K562 (cell line): ENCODE measurements at regions not wholly inside any gene's neighbourhood (a gene's known extent, or its start where the extent isn't known, plus 50 kb on each side); places are given as distances from the start of the nearest gene placed in this dataset.

Experiments used
- ATAC-seq: fragments of 200-7000 bp; cut with Tn5 transposase; 3 replicates; pipeline ENCODE4 v1.9.1; 2020; ENCODE audit warnings: moderate library complexity
- BruUV-seq: library from RNA; stranded (reverse); fragments of 400-500 nt; replicated peaks from 2 replicates; lab custom pipeline; 2021; lab: Mats Ljungman, UMichigan
- CTCF ChIA-PET: fragments of 300-600 bp; formaldehyde crosslinking; extraction: SDS; loops from one replicate; lab custom pipeline; 2021; ENCODE audit warnings: low intra/inter-chr PET ratio; lab: Yijun Ruan, JAX
- POLR2A ChIA-PET: fragments of 300-600, 350-650 bp; sonication (Branson Sonifier 250); formaldehyde crosslinking; extraction: SDS; loops from one replicate; lab custom pipeline; 2021; ENCODE audit warnings: antibody characterized with exemption, inconsistent platforms; lab: Yijun Ruan, JAX
- DNase-seq, 4 experiments: peaks; one replicate each; pipeline versions ENCODE4 v3.0.0 to v3.0.0-alpha.2; 2011 to 2018; ENCODE audit warnings: low spot score in 3 of 4, mixed read lengths in 3 of 4; ENCODE audit errors: extremely low read depth in 1 of 4
- FAIRE-seq: peaks from 2 replicates; lab custom pipeline; 2011; peaks lifted over from hg19 to GRCh38; lab: Jason Lieb, UNC
- H2AFZ ChIP-seq: 2 replicates; pipeline ENCODE4 v1.6.0; 2011; ENCODE audit warnings: low read depth, low read length, control low read depth, inconsistent platforms
- H3K27ac ChIP-seq: fragments of 200-600 bp; 3 replicates; pipeline ENCODE4 v1.8.0; 2011; ENCODE audit warnings: low read depth, mild to moderate bottlenecking, control low read depth, inconsistent platforms, low read length, moderate library complexity, mixed read lengths; ENCODE audit errors: extremely low read depth
- H3K27me3 ChIP-seq, 2 experiments: fragments of 300-600 bp in 1 of 2; 2 replicates in 1 of 2; 3 replicates in 1 of 2; pipeline versions ENCODE4 v1.6.0 to v1.8.0; 2011; ENCODE audit warnings: inconsistent platforms in 2 of 2, low read length in 2 of 2, mild to moderate bottlenecking in 1 of 2, mixed read lengths in 1 of 2, moderate library complexity in 1 of 2; ENCODE audit not compliant: control insufficient read depth in 2 of 2, insufficient read depth in 2 of 2
- H3K36me3 ChIP-seq: fragments of 300-600 bp; 3 replicates; pipeline ENCODE4 v1.8.0; 2011; ENCODE audit warnings: mild to moderate bottlenecking, low read length, inconsistent platforms; ENCODE audit not compliant: control insufficient read depth, insufficient read depth
- H3K4me1 ChIP-seq, 2 experiments: fragments of 200-600 bp in 1 of 2; replicated peaks in 1 of 2; 2 replicates in 1 of 2; 3 replicates in 1 of 2; pipeline versions ENCODE4 v1.5.1 to v1.8.0; 2011; ENCODE audit warnings: inconsistent platforms in 2 of 2, low read length in 2 of 2, mild to moderate bottlenecking in 1 of 2, mixed read lengths in 1 of 2, moderate library complexity in 1 of 2; ENCODE audit not compliant: control insufficient read depth in 2 of 2, insufficient read depth in 2 of 2
- H3K4me2 ChIP-seq: 2 replicates; pipeline ENCODE4 v1.6.1; 2011; ENCODE audit warnings: low read length, control low read depth, inconsistent platforms, mixed read lengths; ENCODE audit not compliant: insufficient read depth
- H3K4me3 ChIP-seq: fragments of 200-600 bp; sonication (generic), shearing (Covaris generic); 2 replicates; pipeline ENCODE4 v1.5.1; 2016; ENCODE audit warnings: control low read depth, inconsistent platforms
- H3K79me2 ChIP-seq: fragments of 200-600 bp; 3 replicates; pipeline ENCODE4 v1.8.0; 2011; ENCODE audit warnings: low read length, inconsistent platforms; ENCODE audit not compliant: control insufficient read depth, insufficient read depth
- H3K9ac ChIP-seq, 2 experiments: 2 replicates each; pipeline versions ENCODE4 v1.6.0 to v1.6.1; 2011; ENCODE audit warnings: low read depth in 2 of 2, low read length in 2 of 2, control low read depth in 1 of 2, inconsistent platforms in 1 of 2, mild to moderate bottlenecking in 1 of 2, mixed read lengths in 1 of 2; ENCODE audit not compliant: insufficient read depth in 1 of 2
- H3K9me1 ChIP-seq: one replicate; pipeline ENCODE4 v1.6.0; 2011; ENCODE audit warnings: inconsistent platforms, mild to moderate bottlenecking, low read length, moderate library complexity; ENCODE audit not compliant: control insufficient read depth, insufficient read depth
- H3K9me3 ChIP-seq: replicated peaks from 2 replicates; pipeline ENCODE4 v1.5.1; 2011; ENCODE audit warnings: low read depth, low read length, inconsistent platforms; ENCODE audit not compliant: control insufficient read depth, insufficient read depth
- H4K20me1 ChIP-seq: replicated peaks from 2 replicates; pipeline ENCODE4 v1.6.1; 2011; ENCODE audit warnings: low read length, inconsistent platforms, mixed read lengths; ENCODE audit not compliant: control insufficient read depth, insufficient read depth
- BCOR ChIP-seq: fragments of 450-650 bp; IDR thresholded peaks from 2 replicates; pipeline ENCODE4 v1.6.1; 2016
- BHLHE40 ChIP-seq: IDR thresholded peaks from 2 replicates; pipeline ENCODE4 v1.6.1; 2011; ENCODE audit warnings: low read length, improper control_type of control experiment
- NUFIP1 ChIP-seq: fragments of 450-650 bp; IDR thresholded peaks from 2 replicates; pipeline ENCODE4 v1.6.1; 2018; ENCODE audit not compliant: partially characterized antibody
- RBM39 ChIP-seq: fragments of 200-400 bp; formaldehyde crosslinking; optimal IDR thresholded peaks from 2 replicates; pipeline ENCODE3; 2018; ENCODE audit warnings: low read depth, low read length
- RCOR1 ChIP-seq, 2 experiments: IDR thresholded peaks; 2 replicates each; pipeline ENCODE4 v1.6.1; 2012; ENCODE audit warnings: low read depth in 2 of 2, low read length in 2 of 2, borderline replicate concordance in 1 of 2, improper control_type of control experiment in 1 of 2
- STAT5A ChIP-seq: IDR thresholded peaks from 2 replicates; pipeline ENCODE4 v1.6.1; 2012; ENCODE audit warnings: low read length, inconsistent platforms, borderline replicate concordance
- USF1 ChIP-seq: sonication (generic); formaldehyde crosslinking; IDR thresholded peaks from 2 replicates; pipeline ENCODE4 v1.9.0; 2022; ENCODE audit warnings: mild to moderate bottlenecking, missing genetic modification reagents
- ZNF124 ChIP-seq: sonication (generic); formaldehyde crosslinking; IDR thresholded peaks from 2 replicates; pipeline ENCODE4 v1.8.1; 2022; ENCODE audit warnings: missing genetic modification reagents
- ZNF518B ChIP-seq: fragments of 250-450 bp; sonication (Bioruptor Pico); IDR thresholded peaks from 2 replicates; pipeline ENCODE4 v1.5.0; 2021; ENCODE audit warnings: mild to moderate bottlenecking, moderate library complexity
- WGBS: fragments of 100-300 bp; shearing (Covaris generic); methylation state at CpG from one replicate; pipeline ENCODE4 v1.1.6; 2016; ENCODE audit warnings: low coverage, mixed read lengths; ENCODE audit not compliant: insufficient coverage; ENCODE audit errors: missing lambda C conversion rate; 5-methylcytosine and 5-hydroxymethylcytosine counted together
- in situ Hi-C: fragments of 300-500 bp; cut with MboI; formaldehyde crosslinking; loops from 4 replicates; pipeline ENCODE4 v1.15.0; 2018; ENCODE audit warnings: inconsistent platforms, mixed read lengths
- intact Hi-C: fragments of 100-400 bp; cut with micrococcal nuclease; formaldehyde crosslinking; loops from 2 replicates; pipeline ENCODE4 v1.14.2; 2022
- TF ChIP-seq, protein P1 (sequence below): fragments of 450-650 bp; formaldehyde crosslinking; IDR thresholded peaks from 2 replicates; pipeline ENCODE4 v1.4.0; 2022; ENCODE audit warnings: mild to moderate bottlenecking, moderate library complexity
- TF ChIP-seq, protein P2 (sequence below): fragments of 450-650 bp; IDR thresholded peaks from 2 replicates; pipeline ENCODE4 v1.6.1; 2017; ENCODE audit warnings: antibody characterized with exemption, mild to moderate bottlenecking
- TF ChIP-seq, protein P3 (sequence below): sonication (generic); formaldehyde crosslinking; IDR thresholded peaks from 2 replicates; pipeline ENCODE4 v1.8.1; 2023; ENCODE audit warnings: mild to moderate bottlenecking, missing genetic modification reagents, moderate library complexity

DNA sequence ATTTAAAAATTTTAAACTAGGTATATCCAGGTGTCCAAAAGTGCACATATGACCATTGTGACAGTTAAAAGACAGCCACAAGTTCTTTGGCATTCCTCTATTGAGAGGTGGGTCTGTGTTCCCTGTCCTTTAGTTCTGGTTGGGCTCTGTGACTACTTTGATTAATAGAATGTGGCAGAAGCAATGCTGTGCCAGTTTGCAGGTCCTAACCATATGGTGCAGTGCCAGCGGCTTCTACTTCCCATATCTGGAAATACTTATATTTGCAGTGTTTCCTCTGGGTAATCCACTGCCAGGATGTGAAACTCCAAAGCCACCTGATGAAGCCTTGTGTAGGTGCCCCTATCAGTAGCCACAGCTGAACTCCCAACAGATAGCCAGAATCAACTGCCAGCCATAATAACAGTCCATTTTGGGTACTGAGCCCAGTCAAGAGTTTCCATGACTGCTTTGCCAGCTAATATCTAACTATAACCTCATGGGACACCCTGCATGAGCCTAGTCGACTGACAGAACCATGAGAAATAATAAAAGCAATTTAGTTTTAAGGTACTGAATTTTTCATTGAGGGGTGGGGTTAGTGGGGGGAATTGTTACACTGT, 361.0 kb upstream of the SEMA6A start:
- no peaks in the 10 kb centered on the region for H3K36me3 ChIP-seq
- FAIRE-seq, result no peak
- H3K27me3 ChIP-seq, result no peaks in the 10 kb centered on the region
- no peak for DNase-seq
- ChIA-PET POLR2A (no interaction called here), CTCF (no interaction called here)
- WGBS, result 0% methylated on average over 2 of the region's 2 CpGs
- BruUV-seq, result no TSS peak
- no peaks in the 10 kb centered on the region for H3K4me1 ChIP-seq
- H3K9me3 ChIP-seq, result no peaks in the 10 kb centered on the region
- H2AFZ ChIP-seq, result no peak overlapping the region
- in situ Hi-C loops, result loop anchor here (25.0 kb wide), 1 partner anchor 798 kb away; no protein-coding TSS in a partner anchor
- H3K4me2 ChIP-seq, result no peak overlapping the region
- no peak overlapping the region for H3K4me3 ChIP-seq
- intact Hi-C loops, result no loop called here
- H3K27ac ChIP-seq, result no peak overlapping the region
- no peaks in the 10 kb centered on the region for H3K79me2 ChIP-seq
- no peaks in the 10 kb centered on the region for H3K9me1 ChIP-seq
- H3K9ac ChIP-seq, result no peak overlapping the region
- H4K20me1 ChIP-seq, result no peaks in the 10 kb centered on the region
- no peak for ATAC-seq
- TF ChIP-seq USF1 (CRISPR knock-in tag) (no peak), BHLHE40 (no peak), BCOR (no peak), STAT5A (no peak), RBM39 (no peak), ZNF518B (no peak), NUFIP1 (no peak), RCOR1 (IDR thresholded peaks at IDR 0.05; ENCODE audit: borderline replicate concordance in 1 of 2, low read depth in 2 of 2, low read length in 2 of 2) (no peak), ZNF124 (CRISPR knock-in tag) (no peak)
- TF ChIP-seq, protein P1, sequence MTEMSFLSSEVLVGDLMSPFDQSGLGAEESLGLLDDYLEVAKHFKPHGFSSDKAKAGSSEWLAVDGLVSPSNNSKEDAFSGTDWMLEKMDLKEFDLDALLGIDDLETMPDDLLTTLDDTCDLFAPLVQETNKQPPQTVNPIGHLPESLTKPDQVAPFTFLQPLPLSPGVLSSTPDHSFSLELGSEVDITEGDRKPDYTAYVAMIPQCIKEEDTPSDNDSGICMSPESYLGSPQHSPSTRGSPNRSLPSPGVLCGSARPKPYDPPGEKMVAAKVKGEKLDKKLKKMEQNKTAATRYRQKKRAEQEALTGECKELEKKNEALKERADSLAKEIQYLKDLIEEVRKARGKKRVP (CRISPR knock-in tag), result no peak
- TF ChIP-seq, protein P2, sequence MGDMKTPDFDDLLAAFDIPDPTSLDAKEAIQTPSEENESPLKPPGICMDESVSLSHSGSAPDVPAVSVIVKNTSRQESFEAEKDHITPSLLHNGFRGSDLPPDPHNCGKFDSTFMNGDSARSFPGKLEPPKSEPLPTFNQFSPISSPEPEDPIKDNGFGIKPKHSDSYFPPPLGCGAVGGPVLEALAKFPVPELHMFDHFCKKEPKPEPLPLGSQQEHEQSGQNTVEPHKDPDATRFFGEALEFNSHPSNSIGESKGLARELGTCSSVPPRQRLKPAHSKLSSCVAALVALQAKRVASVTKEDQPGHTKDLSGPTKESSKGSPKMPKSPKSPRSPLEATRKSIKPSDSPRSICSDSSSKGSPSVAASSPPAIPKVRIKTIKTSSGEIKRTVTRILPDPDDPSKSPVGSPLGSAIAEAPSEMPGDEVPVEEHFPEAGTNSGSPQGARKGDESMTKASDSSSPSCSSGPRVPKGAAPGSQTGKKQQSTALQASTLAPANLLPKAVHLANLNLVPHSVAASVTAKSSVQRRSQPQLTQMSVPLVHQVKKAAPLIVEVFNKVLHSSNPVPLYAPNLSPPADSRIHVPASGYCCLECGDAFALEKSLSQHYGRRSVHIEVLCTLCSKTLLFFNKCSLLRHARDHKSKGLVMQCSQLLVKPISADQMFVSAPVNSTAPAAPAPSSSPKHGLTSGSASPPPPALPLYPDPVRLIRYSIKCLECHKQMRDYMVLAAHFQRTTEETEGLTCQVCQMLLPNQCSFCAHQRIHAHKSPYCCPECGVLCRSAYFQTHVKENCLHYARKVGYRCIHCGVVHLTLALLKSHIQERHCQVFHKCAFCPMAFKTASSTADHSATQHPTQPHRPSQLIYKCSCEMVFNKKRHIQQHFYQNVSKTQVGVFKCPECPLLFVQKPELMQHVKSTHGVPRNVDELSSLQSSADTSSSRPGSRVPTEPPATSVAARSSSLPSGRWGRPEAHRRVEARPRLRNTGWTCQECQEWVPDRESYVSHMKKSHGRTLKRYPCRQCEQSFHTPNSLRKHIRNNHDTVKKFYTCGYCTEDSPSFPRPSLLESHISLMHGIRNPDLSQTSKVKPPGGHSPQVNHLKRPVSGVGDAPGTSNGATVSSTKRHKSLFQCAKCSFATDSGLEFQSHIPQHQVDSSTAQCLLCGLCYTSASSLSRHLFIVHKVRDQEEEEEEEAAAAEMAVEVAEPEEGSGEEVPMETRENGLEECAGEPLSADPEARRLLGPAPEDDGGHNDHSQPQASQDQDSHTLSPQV, result no peak
- TF ChIP-seq, protein P3, sequence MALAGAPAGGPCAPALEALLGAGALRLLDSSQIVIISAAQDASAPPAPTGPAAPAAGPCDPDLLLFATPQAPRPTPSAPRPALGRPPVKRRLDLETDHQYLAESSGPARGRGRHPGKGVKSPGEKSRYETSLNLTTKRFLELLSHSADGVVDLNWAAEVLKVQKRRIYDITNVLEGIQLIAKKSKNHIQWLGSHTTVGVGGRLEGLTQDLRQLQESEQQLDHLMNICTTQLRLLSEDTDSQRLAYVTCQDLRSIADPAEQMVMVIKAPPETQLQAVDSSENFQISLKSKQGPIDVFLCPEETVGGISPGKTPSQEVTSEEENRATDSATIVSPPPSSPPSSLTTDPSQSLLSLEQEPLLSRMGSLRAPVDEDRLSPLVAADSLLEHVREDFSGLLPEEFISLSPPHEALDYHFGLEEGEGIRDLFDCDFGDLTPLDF (CRISPR knock-in tag), result no peak
